Lung (tissue), 11 donors: ENCODE measurements at regions not wholly inside any gene's neighbourhood (a gene's known extent, or its start where the extent isn't known, plus 50 kb on each side); places are given as distances from the start of the nearest gene placed in this dataset.

ENCODE experiments used
- ATAC-seq: fragments of 200-7000 bp; cut with Tn5 transposase; one replicate; pipeline ENCODE4 v1.9.1; 2020; ENCODE audit warnings: moderate number of reproducible peaks; ENCODE audit not compliant: insufficient read depth, low FRiP score
- DNase-seq, 3 donors: peaks; one replicate each; pipeline ENCODE4 v3.0.0-alpha.2; 2013 to 2017
- H3K27ac ChIP-seq, 2 donors: one replicate each; pipeline ENCODE4 v1.5.1; 2013; ENCODE audit warnings: mild to moderate bottlenecking in 2 of 2, moderate library complexity in 2 of 2, control low read depth in 1 of 2, inconsistent platforms in 1 of 2, low read depth in 1 of 2, low read length in 1 of 2
- H3K27me3 ChIP-seq, 3 donors: one replicate each; pipeline ENCODE4 v1.5.1; 2013; ENCODE audit warnings: low read length in 2 of 3; ENCODE audit not compliant: control insufficient read depth in 3 of 3, insufficient read depth in 3 of 3
- H3K36me3 ChIP-seq, 4 donors: one replicate each; pipeline ENCODE4 v1.5.1; 2013; ENCODE audit warnings: low read length in 4 of 4, mild to moderate bottlenecking in 1 of 4, moderate library complexity in 1 of 4; ENCODE audit not compliant: control insufficient read depth in 4 of 4, insufficient read depth in 4 of 4
- H3K4me1 ChIP-seq, 5 donors: one replicate each; pipeline ENCODE4 v1.5.1; 2013; ENCODE audit warnings: low read length in 5 of 5, mild to moderate bottlenecking in 2 of 5, moderate library complexity in 1 of 5; ENCODE audit not compliant: control insufficient read depth in 5 of 5, insufficient read depth in 5 of 5
- H3K4me3 ChIP-seq: one replicate; pipeline ENCODE4 v1.5.1; 2013; ENCODE audit warnings: mild to moderate bottlenecking, control low read depth, moderate library complexity
- H3K9ac ChIP-seq, 2 donors: one replicate each; pipeline ENCODE4 v1.5.1; 2013; ENCODE audit warnings: low read length in 2 of 2, control low read depth in 1 of 2; ENCODE audit not compliant: insufficient read depth in 1 of 2
- H3K9me3 ChIP-seq, 4 donors: one replicate each; pipeline ENCODE4 v1.5.1; 2013; ENCODE audit warnings: low read length in 3 of 4, mild to moderate bottlenecking in 1 of 4, moderate library complexity in 1 of 4; ENCODE audit not compliant: control insufficient read depth in 4 of 4, insufficient read depth in 3 of 4
- WGBS, 2 donors: extraction: QIAGEN DNeasy Blood & Tissue Kit; methylation state at CpG; one replicate each; pipeline ENCODE4 v1.1.7; 2013; 5-methylcytosine and 5-hydroxymethylcytosine counted together
- TF ChIP-seq, protein P1 (sequence below): IDR thresholded peaks from 2 replicates; pipeline ENCODE4 v1.5.1; 2012; ENCODE audit warnings: mild to moderate bottlenecking; ENCODE audit errors: control extremely low read depth, extremely low read depth
- donor health status: control.
- donor health status: control.
- donor health status: Bipolar disorder and iron deficiency.
- donor health status: healthy.
- donor health status: DM: yes; HTN: yes; CAD: no.

DNA sequence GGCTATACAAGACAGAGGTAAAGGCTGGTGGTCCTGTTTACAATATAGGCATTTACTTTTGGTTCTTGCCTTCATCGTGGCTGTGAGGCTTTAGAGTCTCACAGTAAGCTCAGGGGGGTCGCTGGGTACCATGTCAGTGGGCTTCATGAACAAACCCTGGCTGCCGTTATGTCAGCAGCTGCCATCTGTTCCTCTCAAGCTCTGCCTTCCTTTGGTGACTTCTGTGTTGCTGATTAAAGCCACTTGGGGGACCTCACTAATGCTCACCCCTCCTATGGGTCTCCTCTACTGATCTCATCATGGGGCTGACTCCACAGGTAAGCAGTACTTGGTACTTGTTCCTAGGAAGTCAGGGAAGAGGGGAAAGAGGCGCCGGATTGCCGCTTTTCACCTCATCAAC, 268.7 kb downstream of the TTC6 start:
- Histone ChIP-seq H3K27ac (no peak overlapping the region), H3K36me3 (no peaks in the 10 kb centered on the region), H3K9ac (no peak overlapping the region), H3K9me3 (no peaks in the 10 kb centered on the region), H3K4me3 (no peak overlapping the region), H3K27me3 (no peaks in the 10 kb centered on the region), H3K4me1 (no peaks in the 10 kb centered on the region)
- TF ChIP-seq, protein P1, sequence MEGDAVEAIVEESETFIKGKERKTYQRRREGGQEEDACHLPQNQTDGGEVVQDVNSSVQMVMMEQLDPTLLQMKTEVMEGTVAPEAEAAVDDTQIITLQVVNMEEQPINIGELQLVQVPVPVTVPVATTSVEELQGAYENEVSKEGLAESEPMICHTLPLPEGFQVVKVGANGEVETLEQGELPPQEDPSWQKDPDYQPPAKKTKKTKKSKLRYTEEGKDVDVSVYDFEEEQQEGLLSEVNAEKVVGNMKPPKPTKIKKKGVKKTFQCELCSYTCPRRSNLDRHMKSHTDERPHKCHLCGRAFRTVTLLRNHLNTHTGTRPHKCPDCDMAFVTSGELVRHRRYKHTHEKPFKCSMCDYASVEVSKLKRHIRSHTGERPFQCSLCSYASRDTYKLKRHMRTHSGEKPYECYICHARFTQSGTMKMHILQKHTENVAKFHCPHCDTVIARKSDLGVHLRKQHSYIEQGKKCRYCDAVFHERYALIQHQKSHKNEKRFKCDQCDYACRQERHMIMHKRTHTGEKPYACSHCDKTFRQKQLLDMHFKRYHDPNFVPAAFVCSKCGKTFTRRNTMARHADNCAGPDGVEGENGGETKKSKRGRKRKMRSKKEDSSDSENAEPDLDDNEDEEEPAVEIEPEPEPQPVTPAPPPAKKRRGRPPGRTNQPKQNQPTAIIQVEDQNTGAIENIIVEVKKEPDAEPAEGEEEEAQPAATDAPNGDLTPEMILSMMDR: no peak
- WGBS, 2 donors: 85% methylated on average over 6 of the region's 6 CpGs
- no peak for DNase-seq
- no peak for ATAC-seq

DNA sequence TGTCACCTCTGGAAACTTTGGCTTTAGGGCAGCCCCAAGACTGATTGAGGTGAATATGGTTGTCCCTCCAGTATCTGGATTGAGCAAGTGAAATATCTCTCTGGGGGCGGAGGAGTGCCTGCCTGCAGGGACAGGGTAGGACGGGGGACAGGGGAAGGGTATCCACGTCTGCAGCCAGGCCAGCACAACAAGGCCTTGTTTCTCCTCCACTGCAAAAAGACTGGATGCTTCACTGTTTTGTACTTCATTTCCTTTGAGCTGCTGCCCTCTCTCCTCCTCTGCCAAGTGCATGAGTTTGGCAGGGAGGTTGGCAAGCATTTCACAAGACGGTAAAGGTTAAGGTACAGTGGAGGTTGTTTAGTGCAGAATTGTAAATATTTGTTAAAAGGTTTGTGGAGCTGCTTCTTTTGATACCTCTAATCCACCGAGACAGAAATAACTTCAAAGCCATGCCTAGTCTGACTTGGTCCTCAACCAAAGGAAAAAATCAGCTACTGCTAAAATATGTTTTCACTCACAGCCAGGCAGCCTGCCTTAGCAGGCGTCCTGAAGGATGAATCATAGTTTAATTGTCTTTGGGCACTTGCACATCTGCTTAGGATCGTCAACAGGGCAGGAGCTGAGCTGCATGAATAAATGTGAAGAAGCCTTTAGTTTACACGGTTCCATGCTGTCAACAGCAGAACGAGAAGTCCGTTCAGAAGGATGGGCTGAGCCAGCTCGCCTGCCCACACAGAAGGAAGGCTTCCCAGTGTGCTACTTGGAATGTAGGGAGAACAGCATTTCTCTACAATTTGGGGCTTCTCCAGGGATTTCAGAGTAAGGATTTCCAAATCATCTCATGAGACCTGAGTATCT, 269.7 kb downstream of the TTC6 start:
- H3K36me3 ChIP-seq: no peaks in the 10 kb centered on the region
- no peaks in the 10 kb centered on the region for H3K4me1 ChIP-seq
- ATAC-seq (no peak), DNase-seq (peak in 2 of 3 donors; percentile 6 to 10)
- no peak overlapping the region for H3K27ac ChIP-seq
- H3K9me3 ChIP-seq: no peaks in the 10 kb centered on the region
- H3K4me3 ChIP-seq: no peak overlapping the region
- whole genome bisulfite sequencing, 2 donors: 53 to 71% methylated on average over 11 of the region's 11 CpGs
- H3K9ac ChIP-seq: no peak overlapping the region
- TF ChIP-seq, protein P1: no peak
- no peaks in the 10 kb centered on the region for H3K27me3 ChIP-seq

DNA sequence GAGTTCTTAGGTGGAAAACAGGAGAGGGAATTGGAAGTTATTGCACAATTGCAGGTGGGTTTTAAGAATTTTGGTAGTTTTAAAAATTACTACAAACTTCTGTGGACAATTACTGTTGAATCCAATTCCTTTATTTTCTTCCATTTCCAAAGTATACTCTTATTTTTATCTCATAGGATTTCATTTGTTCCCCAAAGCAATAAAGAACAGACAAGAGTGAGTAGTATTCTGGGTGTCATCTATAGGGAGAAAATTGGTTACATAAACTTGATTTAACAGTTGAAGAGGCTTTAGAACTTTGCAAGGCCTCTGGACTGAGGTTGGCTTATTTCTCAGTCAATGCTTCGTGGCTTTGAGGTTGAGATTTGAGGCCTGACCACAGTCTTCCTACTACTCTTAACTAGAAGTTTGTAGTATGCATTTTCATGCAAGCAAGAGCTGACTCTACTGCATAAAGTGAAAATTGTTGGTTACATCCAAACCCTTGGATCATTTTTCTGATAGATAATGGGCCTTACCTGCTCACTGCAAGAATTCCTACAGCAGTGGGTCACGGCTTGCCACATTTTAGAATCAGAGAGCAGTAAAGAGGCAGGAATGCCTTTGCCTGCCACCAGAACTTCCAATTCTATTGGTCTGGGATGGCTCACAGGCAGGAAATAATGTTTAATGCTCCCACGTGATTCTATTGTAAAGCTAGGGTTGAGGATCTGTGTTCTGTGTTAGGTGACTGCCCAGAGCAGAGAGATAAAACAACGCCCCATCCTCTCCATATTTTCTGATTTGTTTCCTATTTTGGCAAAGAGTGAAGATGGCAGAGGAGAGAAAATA, 270.5 kb downstream of the TTC6 start:
- no peak overlapping the region for H3K4me3 ChIP-seq
- no peaks in the 10 kb centered on the region for H3K9me3 ChIP-seq
- WGBS, 2 donors: 72 to 77% methylated on average over 4 of the region's 4 CpGs
- DNase-seq: no peak
- H3K9ac ChIP-seq: no peak overlapping the region
- H3K27ac ChIP-seq: no peak overlapping the region
- no peaks in the 10 kb centered on the region for H3K36me3 ChIP-seq
- H3K4me1 ChIP-seq: peaks cover 0 to 2% (median 0%) of the 10 kb centered on the region in 5 donors
- TF ChIP-seq, protein P1: no peak
- ATAC-seq: no peak
- H3K27me3 ChIP-seq: no peaks in the 10 kb centered on the region
